CD4-positive, alpha-beta T cell treated with Interleukin-1 beta for 1 hour (primary cell): ENCODE measurements at regions not wholly inside any gene's neighbourhood (a gene's known extent, or its start where the extent isn't known, plus 50 kb on each side); places are given as distances from the start of the nearest gene placed in this dataset.
"Not testable (repeated sequence)": the region's sequence is repeated elsewhere in the genome, so short reads cannot be mapped to it uniquely, and the experiment has no call there.

Experiments used
- DNase-seq, 2 donors: peaks; one replicate each; pipeline ENCODE4 v3.0.0-alpha.2; 2020 to 2022

- no peak for DNase-seq
Observed at GRCh38 chrX:22536746-22537304, 264.1 kb downstream of the CBLL2 start.

GRCh38 chrX:22538580-22538979, 265.9 kb downstream of the CBLL2 start:
- DNase-seq = no peak

DNA sequence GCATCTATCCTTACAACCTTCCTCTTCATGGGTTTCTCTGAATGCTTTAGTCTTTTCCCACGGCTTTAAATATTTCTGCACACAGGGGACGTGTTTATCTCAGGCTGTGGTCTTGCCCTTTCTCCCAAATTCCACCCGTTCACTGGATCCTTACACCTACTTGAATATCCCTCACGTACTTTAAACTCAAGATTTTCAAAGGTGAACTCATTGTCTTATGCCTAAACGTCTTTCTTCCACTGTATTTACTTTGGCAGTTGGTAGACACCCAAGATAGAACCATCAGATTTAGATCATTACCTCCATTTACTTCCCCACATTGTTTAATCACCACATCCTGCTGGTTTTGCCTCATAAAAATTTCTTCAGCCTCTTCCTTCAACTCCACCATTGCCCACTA, 269.2 kb downstream of the CBLL2 start:
- no peak for DNase-seq

- no peak for DNase-seq
Observed at GRCh38 chrX:22542641-22543040, 269.9 kb downstream of the CBLL2 start.

DNA sequence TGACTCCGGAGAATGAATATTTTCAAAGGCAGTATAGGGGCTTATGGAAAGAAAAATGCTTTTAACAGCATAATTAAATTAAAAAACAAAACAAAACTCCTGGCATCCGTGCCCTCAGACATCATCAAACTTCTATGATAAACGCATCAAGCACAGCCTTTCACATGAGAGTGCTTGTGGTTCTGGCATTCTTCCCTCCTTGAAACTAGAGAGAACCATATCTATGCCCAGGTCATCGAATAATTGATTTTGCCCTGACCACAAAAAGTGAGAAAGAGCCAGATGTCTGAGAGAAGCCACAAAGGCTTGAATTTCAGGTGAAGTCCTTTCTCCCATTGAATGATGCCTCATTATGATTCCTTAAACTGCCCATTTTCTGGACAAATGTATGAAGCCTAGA, 286.8 kb downstream of the CBLL2 start:
- no peak for DNase-seq

DNA sequence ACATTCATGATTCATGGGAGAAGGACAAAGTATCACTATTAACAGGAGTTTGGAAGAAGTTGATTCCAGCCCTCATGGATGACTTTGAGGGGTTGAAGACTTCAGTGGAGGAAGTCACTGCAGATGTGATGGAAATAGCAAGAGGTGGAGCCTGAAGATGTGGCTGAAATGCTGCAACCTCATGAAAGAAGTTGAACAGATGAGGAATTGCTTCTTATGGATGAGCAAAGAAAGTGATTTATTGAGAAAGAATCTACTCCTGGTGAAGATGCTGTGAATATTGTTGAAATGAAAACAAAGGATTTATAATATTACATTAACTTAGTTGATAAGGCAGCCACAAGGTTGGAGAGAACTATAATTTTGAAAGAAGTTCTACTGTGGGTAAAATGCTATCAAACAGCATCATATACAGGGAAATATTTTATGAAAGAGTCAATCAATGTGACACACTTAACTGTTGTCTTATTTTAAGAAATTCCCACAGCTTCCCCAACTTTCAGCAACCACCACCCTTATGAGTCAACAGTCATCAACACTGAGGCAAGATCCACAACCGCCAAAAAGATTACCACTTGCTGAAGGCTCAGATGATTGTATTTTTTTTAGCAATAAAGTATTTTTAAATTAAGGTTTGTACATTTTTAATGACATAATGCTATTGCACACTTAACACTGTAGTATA, 302.6 kb downstream of the CBLL2 start:
- no peak for DNase-seq

GRCh38 chrX:22577181-22577580, 304.5 kb downstream of the CBLL2 start:
- DNase-seq = no peak

DNA sequence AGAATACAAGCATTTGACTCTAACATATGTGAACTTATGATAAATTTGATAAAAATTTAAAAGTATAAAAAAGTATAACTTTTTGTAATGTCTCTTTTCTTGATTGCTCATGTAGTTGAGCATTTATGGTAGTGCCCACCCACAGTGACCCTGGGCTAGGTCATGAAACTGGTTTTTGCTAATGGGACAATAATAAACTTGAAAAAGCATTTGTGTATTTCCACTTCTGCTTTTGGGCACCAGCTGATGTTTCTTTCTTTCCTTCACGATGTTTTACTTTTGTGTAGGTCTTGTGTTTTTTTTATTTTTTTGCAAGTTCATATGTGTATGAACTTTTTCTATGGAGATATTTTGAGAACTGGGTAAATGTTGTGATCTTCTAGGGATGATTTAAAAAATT, 313.1 kb downstream of the CBLL2 start:
- no peak for DNase-seq

DNA sequence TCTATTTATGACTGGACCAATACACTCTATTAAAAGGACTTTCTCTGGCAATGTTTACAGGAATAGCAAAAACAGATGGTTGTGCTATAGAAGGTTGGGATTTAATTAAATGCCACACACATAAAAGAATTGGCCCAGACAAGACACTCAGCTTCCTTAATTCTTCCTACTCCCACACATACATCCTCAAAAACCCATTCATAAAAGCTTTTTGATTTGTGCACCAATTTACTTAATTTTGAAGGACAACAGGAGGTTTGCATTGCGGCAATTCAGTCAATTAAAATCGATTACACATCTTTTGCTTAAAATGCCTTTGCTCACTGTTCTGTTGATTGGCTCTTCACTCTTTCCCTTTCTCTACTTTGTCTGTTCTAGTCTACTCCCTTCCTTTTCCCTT, 317.1 kb downstream of the CBLL2 start:
- DNase-seq = no peak

- no peak for DNase-seq
Observed at GRCh38 chrX:22594766-22595165, 322.1 kb downstream of the CBLL2 start.

DNA sequence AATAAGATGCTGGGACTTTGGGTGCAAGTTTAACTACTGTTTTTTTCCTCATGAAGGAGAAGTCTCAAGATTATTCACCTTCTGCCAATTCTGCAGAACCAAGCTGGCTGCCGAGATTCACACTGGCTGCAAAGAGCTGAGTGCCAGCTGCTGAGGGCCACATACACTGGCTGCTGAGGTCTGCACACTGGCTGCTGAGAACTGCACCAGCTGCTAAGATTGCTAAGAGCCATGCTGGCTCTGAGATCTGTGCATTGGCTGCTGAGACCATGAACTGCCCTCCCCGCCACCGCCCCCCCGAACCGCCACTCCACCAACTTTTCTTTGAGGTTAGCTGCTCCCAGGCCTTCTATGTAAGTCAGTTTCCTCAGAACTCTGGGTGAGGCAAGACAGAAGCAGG, 330.3 kb downstream of the CBLL2 start:
- no peak for DNase-seq

GRCh38 chrX:22609452-22609851, 336.7 kb downstream of the CBLL2 start:
- not testable (repeated sequence) for DNase-seq

DNA sequence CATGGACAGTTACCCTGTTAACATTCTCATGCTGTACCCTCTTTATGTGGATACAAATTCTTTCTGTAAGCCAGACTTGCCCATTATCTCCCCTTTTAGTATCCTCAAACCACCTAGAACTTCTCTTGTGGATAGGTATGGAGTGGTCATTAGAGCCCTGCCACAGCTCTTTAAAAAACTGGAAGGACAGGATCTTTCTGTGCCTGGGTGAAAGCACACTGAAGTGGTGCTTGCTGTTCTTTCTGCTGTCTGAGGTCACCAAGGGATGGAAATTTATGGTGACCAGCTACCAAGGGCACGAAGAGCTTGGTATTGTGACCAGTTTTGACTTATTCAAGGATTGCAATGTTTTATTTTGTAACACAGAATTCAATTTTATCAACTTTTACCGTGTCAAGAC, 344.2 kb downstream of the CBLL2 start:
- DNase-seq = no peak

GRCh38 chrX:22627576-22627975, 354.9 kb downstream of the CBLL2 start:
- no peak for DNase-seq

DNA sequence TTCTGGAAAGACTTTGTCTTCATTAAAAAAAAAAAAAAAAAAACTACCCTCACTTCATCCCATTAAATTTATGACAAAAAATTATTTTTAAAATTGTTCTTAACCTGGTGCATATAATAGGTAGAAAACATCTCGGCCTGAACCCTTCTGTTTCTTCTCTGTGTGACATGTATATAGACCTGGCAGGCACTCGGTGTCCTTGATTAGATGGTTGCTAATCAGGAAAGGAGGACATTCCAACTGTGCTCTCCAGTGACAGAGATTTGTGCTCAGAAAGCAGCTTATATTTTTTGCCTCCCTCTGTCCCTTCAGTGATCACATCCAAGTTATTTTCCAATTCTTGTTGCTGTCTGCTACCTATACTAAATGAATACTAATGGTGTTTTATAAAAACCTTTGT, 355.6 kb downstream of the CBLL2 start:
- DNase-seq = no peak

DNA sequence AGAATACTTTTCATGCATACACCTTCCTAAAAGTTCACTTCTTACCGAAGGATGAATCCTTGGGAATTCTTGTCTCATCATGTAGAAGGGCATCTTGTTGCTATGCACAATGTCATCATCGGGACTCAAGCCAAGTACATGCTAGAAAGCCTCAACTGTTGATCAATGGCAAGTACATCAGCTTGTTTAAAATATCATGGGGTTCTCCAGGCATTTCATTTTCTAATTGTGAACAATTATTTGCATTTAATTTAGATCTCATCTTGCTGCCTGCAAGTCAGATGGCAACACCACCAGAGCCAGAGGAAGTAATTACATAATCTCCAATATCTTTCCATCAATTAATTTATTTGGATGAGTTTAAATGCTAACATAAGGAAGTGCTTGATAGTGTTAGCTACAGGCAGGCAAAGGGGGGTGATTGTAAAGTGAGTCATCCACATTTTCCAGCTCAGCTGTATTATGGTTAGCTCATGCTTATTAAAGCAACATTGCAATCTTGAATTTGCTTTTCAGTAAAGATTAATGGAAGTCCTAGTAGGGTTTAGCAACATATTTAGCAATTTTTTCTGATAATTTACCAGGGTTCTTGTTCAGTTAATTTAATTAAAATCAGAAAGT, 356.5 kb downstream of the CBLL2 start:
- no peak for DNase-seq

GRCh38 chrX:22634083-22634482, 361.4 kb downstream of the CBLL2 start:
- no peak for DNase-seq

DNA sequence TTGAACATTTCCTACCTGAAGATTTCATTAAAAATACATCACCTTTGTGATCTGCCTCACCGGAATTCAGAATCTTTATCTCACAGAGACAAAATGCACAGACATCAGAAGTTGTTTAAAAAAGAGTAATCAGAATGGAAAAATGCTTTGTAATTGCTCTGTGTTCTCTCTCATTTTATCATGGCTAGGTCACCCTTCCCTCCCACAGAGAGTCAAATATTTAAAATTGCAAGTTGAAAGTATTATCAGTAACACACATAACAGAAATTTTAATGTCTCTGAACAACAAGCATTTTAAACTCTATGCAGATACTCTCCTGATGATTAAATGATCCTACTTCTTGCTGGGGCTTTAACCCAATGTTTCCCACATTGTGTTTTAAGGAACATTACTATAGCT, 362.0 kb downstream of the CBLL2 start:
- no peak for DNase-seq

- DNase-seq = no peak
Observed at GRCh38 chrX:22648281-22648680, 351.5 kb upstream of the DDX53 start.

- DNase-seq = no peak
Observed at GRCh38 chrX:22650691-22651090, 349.1 kb upstream of the DDX53 start.

GRCh38 chrX:22652596-22652995, 347.2 kb upstream of the DDX53 start:
- DNase-seq = no peak

- DNase-seq = no peak
Observed at GRCh38 chrX:22660756-22661155, 339.0 kb upstream of the DDX53 start.

- DNase-seq = no peak
Observed at GRCh38 chrX:22662776-22663175, 337.0 kb upstream of the DDX53 start.

DNA sequence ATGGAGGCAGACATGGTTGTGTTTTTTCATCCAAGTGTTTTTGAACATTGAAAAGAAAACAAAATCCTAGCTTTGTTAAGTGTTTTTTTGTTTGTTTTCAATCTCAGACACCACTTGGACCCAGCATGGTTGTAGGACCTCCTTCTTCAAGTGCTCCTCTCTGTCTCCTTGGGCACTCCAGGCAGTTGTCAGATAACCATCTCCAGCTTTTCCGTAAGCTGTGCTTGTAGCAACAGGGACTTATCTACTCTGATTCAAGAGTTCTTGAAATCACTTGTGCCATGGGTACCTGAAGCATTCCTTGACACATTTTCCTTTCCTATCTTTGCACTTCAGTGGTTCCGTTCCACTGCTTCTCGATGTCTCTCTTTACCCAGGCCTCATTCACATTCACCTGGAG, 334.9 kb upstream of the DDX53 start:
- DNase-seq = no peak

DNA sequence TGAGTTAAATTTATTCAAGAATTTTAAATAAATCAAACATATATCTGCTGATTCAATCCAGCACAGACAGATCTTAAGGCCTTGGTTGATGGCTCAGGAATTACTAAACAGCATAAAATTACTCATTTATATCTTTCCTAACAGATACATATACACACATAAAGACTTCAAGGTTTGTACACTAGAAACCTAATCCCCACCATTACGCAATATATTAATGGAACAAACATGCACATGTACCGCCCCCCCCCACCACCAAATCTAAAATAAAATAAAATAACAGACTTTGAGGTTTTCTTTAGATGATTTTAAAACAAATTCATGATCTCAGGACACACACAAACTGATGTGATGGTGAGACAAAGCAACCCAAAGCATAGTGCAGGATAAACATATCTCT, 333.9 kb upstream of the DDX53 start:
- no peak for DNase-seq
